Cerebellar nuclear complex (tissue), 1 donor: ENCODE measurements at regions not wholly inside any gene's neighbourhood (a gene's known extent, or its start where the extent isn't known, plus 50 kb on each side); places are given as distances from the start of the nearest gene placed in this dataset.
"Not testable (repeated sequence)": the region's sequence is repeated elsewhere in the genome, so short reads cannot be mapped to it uniquely, and the experiment has no call there.

Experiments
- DNase-seq, 2 experiments: peaks; one replicate each; lab custom pipeline; 2025; lab: John Stamatoyannopoulos, UW

- no peak for DNase-seq
Observed at GRCh38 chr1:193451606-193452005, 265.2 kb upstream of the B3GALT2 start.

DNA sequence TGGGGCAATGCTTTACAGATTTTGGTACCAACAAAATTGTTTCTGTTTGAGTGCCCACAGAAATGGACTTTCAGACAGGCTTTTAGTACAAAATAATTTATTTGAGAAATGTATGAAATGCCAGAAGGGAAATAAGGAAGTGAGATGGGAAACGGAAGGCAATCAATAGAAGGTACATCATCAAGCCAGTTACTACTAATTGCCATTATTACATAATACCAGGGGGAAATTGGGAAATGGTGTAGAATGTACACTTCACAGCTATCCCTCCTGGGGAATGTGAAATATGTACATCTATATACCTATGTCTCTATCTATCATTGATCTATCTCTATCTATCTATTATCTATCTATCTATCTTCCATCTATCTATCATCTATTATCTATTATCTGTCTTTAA lies 264.6 kb upstream of the B3GALT2 start:
- DNase-seq: no peak

GRCh38 chr1:193448682-193449461 lies 262.5 kb upstream of the B3GALT2 start:
- DNase-seq: no peak

DNA sequence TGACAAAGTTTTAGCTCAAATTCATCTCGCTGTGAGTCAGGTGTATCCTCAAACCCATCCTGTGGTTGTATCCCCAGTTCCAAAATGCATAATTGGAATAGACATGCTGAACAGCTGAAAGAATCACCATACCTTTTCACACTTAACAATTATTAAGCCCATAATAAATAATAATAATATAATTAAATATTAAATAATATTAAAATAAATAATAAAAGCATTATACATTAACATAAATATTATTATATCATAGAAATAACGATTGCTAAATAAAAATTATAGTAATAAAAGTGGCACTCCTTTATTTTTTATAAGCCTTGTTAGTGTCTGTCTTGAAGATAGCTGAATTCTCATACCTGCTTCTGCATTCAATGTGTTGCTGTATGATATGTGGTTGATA lies 257.5 kb upstream of the B3GALT2 start:
- DNase-seq: no peak

DNA sequence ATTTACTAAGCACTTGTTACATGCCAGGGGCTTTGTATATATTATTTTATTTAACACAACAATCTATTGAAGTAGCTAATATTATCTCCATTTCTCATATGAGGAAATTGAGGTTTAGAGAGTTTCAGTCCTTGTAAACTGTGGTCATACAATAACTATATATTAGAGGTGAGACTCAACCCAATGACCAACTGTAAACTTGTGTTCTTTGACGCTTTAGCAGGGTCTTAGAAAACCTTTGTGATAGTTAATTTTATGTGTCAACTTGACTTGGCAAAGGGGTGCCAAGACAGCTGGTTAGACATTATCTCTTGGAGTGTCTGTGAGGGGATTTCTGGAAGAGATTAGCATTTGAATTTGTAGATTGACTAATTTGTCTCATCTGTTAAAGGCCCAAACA lies 252.4 kb upstream of the B3GALT2 start:
- no peak for DNase-seq

GRCh38 chr1:193438312-193438711 lies 251.9 kb upstream of the B3GALT2 start:
- DNase-seq: no peak

DNA sequence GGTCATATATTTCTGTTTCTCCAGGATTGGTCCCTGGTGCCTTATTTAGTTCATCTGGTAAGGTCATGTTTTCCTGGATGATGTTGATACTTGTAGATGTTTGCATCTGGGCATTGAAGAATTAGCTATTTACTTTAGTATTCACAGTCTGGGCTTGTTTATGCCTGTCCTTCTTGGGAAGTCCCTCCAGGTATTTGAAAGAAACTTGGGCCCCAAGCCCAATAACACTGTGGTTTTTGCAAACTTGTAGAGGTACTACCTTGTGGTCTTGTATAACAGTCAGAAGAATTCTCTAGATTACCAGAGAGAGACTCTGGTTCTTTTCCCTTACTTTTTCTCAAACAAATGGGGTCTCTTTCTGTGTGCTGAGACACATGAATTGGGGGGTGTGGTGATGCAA lies 251.4 kb upstream of the B3GALT2 start:
- no peak for DNase-seq

GRCh38 chr1:193437333-193437732 lies 250.9 kb upstream of the B3GALT2 start:
- not testable (repeated sequence) for DNase-seq

DNA sequence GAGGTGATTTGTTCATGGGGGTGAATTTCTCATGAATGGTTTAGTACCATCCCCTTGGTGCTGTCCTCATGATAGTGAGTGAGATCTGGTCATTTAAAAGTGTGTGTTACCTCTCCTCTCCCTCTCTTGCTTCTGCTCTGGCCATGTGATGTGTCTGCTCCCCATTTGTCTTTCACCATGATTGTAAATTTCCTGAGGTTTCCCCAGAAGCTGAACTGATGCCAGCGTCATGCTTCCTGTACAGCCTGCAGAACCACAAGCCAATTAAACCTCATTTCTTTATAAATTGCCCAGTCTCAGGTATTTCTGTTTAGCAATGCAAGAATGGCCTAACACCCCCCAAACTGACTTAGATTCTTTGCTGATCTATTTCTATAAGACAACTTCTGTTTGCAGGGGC lies 249.4 kb upstream of the B3GALT2 start:
- DNase-seq: no peak

DNA sequence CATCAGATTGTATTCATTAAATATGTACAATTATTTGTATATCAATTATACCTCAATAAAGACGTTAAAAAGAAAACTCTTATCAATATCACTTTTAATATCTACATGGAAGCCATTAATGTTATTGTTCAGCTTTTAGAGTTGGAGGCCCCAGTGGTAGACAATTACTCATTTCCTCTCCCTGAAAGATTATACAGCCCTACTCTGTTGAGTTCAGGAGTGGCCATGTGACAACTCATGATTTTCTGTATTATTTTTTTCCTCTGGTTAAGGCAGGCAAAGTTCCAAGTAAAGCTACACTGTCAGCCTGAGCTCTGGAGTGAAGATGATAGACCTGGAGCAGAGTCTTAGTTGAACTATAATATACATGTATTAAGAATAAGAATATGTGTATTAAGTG lies 247.9 kb upstream of the B3GALT2 start:
- no peak for DNase-seq

DNA sequence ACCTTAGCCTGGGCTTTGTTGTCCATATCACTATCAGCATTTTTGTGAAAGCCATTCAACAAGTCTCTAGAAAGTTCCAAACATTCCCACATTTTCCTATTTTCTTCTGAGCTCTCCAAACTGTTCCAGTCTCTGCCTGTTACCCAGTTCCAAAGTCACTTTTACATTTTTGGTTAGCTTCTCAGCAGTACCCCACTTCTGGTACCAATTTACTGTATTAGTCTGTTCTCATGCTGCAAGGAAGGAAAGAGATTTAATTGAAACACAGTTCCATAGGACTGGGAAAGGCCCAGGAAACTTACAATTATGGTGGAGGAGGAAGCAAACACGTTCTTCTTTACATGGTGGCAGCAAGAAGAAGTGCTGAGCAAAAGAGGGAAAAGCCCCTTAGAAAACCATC lies 247.2 kb upstream of the B3GALT2 start:
- no peak for DNase-seq

GRCh38 chr1:193432979-193433587 lies 246.7 kb upstream of the B3GALT2 start:
- no peak for DNase-seq

GRCh38 chr1:193431265-193431977 lies 245.0 kb upstream of the B3GALT2 start:
- no peak for DNase-seq

GRCh38 chr1:193427524-193427923 lies 241.1 kb upstream of the B3GALT2 start:
- DNase-seq: no peak

GRCh38 chr1:193426061-193426460 lies 239.6 kb upstream of the B3GALT2 start:
- DNase-seq: no peak

DNA sequence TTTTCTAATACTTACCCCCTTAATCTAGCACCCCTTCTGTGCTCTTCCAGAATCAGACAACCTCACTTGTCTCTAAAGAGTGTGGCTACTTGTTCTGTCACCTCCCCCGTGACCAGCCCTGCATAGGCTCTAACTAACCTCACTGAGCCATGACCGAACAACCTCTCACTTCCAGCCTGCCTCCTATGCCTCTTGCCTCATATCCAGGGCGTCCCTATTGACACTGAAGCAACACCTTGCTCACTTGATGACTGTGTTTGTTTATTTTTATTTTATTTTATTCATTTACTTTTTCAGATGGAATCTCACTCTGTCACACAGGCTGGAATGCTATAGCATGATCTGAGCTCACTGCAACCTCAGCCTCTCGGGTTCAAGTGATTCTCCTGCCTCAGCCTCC lies 235.1 kb upstream of the B3GALT2 start:
- no peak for DNase-seq

DNA sequence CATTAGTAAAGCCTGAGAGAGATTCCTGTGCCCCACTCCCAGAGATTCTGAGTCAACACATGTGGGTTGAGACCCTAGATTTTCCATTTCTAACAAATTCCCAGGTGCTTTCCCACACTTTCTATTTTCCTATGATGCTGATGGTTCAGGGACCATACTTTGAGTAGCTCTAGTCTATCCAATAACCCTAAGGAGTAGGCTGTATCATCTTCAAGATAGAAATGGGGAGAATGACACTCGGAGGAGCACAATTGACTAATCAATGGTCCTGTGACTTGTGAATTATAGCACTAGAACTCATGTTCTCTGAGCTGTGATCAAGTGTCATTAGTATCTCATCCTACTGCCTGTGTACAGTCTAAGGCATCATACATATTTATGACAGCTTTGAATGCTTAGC lies 232.9 kb upstream of the B3GALT2 start:
- no peak for DNase-seq

GRCh38 chr1:193418745-193419058 lies 232.3 kb upstream of the B3GALT2 start:
- DNase-seq: no peak

DNA sequence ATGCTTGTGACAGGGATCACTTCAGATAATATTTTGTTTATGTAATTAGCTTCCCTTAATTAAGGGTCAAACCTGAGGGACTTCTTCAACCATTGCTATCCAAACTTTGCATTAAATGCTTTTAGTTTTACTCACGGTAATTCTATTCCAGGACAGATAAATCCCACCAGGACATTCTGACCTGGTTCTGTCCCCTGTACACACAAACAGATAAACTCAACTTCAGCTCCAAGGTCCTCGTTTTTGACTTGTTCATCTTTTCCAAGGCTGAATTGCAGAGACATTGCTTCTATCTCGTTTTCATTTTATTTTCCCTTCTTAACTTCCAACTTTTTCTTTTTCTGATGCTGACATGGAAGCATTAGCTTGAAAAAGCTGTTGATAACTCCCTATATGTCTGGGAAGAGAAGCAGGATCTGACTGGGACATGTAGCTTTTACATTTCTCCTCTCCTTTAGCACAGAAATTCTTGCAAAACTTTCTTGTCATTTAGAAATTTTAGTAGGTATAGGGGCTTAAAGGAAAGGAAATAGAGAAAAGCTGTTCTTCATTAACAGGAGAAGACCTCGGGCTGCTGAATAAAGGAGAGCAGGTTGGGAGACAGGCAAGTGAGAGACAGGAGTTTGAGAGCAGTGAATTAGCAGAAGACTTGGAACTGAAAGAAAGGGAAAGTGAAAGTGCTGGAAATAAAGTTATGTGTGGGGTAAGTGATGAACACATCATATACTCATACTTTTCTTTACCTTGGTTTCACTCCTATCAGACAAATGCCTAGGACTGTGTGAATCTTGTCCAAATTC lies 231.7 kb upstream of the B3GALT2 start:
- DNase-seq: no peak

GRCh38 chr1:193417403-193417802 lies 231.0 kb upstream of the B3GALT2 start:
- DNase-seq: no peak

GRCh38 chr1:193416226-193417024 lies 230.0 kb upstream of the B3GALT2 start:
- no peak for DNase-seq

DNA sequence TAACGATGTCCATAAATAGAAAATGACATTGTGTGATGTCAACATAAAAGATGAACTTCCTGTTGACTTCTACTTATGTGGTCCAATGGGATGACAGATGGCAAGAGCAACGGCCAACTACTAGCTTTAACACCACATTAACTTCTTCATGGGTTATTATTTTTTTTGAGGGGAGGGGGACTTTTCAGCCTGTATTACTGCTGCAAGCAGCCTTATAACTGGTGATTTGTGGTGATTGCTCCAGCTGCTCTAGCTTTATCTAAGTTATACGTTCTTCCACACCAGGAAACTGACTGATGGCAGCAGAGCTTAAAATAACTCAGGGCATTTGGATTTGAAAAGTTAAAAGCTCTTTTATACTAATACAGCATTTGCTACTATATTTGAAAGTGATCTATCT lies 228.8 kb upstream of the B3GALT2 start:
- no peak for DNase-seq
